GM18520 (cell line): ENCODE measurements at regions not wholly inside any gene's neighbourhood (a gene's known extent, or its start where the extent isn't known, plus 50 kb on each side); places are given as distances from the start of the nearest gene placed in this dataset.

Source experiments
- ATAC-seq: cut with Tn5 transposase; IDR thresholded peaks from one replicate; pipeline ENCODE4 v1.9.1; 2021; ENCODE audit not compliant: unreplicated experiment

DNA sequence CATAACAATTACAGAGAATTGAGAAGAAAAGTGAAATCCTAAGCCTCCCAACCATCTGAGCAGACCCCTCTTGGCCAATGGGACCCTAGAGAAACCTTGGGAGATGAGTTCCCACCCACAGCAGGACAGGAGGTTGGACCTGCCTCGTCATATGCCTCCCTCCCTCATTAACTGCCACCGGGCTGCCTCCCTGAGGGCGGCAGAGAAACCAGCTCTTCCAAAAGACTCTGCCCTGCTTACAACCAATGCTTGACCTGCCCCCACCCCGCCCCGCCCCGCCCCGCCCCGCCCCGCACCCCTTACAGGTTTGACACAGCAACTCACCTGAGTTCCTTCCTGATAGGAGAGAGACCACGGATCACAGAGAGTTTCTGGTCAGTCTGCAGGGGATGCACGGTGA lies 86.1 kb downstream of the ADRA2C start:
- no peak for ATAC-seq

DNA sequence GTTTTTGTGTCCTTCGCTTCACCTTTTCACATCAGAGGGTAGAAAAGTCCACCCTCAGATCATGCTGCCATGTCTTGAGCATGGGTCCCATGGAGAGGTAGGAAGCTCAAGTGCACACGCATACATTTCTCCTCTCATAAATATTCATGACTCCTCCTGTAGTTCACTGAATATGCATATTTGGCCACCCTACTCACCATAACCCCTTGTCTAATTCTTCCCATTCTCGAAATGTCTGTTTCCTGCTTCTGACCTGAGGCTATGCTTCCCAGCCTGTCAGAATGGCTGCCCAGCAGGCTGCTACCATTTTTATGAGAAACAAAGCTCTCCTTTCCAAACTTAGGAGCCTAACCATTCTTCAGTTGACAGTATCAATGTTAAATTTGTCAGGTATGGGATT lies 86.5 kb downstream of the ADRA2C start:
- no peak for ATAC-seq

DNA sequence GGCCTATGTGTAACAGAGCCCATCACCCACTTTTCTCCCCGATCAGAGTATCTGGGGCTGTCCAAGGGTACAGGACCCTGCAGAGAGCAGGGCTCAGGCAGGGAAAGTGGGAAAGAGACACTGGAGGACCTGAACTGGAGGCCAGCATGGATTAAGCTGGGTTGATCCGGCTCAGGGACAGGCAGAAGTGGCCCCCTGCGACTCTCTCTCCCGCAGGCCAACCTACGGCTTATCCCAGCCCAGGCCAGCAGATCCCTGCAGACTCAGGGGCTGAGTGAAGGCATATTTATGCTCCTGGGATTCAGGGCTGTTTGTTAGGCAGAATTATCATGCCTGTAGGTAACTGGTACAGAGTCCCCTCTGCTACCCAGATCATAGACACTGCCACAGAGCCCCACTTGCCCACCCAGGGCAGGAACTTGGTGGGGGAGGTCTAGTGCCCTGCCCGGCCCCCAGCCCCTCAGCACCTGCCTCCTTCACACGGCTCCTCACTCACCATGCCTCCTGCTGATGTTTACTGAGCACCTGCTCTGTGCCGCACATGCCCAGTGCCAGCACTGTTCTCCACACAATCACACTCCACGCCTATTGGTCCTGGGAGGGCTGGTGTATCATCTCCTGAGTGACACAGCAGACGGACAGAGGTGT lies 87.3 kb downstream of the ADRA2C start:
- no peak for ATAC-seq

DNA sequence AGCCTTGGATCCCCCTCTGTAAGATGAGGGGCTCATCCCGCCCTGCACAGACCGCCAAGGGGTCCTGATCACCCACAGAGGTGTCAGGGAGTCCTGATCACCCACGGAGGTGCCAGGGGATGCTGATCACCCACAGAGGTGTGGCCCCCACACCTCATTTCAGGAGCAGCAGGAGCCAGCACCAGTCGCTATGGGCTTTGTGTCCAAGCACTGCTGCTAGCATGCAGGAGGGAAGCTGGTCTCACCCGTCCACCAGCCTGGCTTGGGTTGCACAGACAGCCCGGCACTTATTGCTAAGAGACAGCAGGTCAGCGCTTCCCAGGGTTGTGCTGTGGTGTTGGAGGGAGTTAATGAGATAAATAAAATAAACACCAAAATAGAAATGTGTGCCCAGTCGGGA lies 88.5 kb downstream of the ADRA2C start:
- ATAC-seq, result no peak

DNA sequence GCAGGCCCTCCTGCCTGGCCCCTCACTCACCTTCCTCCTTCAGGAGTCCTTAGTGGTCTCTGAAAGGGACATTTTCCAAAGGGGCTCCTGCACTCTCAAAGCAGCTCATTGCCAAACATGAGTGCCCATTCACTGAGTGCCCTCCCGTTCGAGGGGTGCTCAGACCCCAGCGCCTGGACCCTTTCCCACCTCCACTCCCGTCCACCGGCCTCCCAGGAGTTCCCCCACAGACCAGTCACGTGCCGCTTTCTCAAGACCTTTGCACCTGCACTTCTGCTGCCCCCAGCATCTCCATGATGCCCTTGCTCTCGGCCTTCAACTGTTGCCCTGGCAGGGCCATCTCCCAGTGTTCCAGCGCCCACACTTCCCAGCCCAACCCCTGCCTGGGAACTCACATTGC lies 89.5 kb downstream of the ADRA2C start:
- no peak for ATAC-seq

DNA sequence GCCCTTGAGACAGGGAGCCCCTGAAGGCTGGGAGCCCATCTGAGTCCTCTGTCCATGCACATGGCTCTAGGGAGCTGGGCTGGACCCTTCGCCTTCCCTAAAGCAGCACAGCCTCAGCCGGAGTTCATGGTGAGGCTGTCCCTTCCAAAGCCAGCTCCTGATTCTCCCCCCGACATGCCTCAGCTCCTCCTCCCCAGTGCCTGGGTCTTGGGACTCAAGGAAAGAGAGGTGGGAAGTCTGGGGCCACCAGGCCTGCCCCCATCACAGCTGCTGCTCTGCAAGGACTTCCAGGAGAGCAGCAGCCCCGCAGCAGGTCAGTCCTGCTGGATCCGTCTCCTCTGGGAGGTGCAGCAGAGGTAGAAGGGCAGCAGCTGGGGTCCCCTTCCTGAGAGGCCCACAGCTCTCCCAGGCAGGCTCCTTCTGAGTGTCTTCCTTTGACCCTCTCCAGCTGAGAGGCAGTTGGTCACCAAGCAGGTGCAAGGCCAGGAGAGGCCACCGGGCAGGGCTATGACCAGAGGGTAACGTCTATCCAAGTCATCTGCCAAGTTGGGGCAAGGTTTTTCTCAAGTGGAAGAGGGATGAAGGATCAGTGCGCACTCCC lies 90.5 kb downstream of the ADRA2C start:
- ATAC-seq, result no peak

DNA sequence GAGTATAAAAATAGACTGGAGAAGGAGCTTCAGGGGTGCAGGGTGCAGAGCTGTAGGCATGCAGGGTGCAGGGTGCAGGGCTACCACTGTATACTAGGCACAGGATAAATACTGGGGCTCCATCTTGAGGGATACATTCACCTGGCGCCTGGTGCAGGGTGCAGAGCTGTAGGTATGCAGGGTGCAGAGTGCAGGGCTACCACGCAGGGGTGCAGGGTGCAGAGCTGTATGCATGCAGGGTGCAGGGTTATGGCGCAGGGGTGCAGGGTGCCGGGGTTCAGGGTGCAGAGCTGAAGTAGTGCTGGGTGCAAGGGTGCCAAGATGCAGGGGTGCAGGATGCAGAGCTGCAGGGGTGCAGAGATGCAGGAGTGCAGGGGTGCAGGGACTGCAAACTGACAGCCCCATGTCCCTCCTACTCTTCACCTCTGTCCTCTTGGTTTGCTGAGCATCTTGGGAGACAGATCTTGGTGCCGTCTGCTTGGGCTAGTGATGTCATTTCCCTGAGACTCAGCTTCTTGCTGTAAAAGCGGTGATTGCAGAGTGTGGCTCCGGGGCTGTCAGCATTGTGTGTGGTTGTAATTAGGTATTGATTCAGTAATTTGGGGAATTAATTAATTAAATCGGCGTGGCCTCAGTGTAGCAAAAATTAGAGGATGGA lies 91.2 kb downstream of the ADRA2C start:
- no peak for ATAC-seq

DNA sequence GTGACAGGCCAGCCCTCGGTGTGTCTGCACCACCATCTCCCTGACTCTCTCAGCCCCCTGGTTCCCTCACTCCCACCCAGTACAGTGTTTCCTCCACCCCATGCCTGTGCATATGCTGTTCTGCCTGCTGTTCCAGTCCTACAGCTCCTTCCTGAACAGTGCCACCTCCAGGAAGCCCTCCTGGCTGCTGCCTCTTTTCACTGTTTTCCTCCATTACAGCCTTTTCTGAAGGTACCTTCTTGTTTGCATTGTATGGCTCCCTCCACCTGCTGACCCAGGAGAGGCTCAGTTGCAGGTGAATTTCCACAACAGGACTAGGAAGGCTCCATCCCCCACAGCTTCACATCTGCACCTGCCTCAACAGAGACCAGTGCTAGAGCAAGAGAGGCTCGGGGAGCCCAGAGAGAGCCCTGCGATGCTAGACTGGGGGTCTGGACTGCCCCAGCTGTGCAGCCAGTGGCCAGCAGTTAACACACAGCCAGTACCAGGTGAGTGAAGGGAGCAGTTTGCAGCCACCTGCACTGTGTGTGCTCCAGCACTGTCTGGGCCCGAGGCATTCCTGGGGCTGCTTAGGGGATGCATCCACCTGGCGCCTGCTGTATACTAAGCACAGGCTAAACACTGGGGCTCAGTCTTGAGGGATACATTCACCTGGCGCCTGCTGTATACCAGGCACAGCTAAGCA lies 92.0 kb downstream of the ADRA2C start:
- no peak for ATAC-seq

DNA sequence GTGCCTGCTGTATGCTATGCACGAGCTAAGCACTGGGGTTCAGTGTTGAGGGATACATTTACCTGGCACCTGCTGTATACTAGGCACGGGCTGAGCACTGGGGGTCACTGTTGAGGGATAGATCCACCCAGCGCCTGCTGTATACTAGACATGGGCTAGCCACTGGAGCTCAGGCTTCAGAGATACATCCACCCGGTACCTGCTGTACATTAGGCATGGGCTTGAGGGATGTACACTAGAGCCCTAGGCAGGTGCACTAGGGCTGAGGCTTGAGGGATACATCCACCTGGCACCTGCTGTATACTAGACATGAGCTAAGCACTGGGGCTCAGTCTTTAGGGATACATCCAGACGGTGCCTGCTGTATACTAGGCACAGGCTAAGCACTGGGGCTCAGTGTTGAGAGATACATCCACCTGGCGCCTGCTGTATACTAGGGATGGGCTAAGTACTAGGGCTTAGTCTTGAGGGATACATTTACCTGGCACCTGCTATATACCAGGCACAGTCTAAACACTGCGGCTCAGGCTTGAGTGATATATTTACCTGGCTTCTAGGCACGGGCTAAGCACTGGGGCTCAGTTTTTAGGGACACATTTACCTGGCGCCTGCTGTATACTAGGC lies 92.7 kb downstream of the ADRA2C start:
- no peak for ATAC-seq

DNA sequence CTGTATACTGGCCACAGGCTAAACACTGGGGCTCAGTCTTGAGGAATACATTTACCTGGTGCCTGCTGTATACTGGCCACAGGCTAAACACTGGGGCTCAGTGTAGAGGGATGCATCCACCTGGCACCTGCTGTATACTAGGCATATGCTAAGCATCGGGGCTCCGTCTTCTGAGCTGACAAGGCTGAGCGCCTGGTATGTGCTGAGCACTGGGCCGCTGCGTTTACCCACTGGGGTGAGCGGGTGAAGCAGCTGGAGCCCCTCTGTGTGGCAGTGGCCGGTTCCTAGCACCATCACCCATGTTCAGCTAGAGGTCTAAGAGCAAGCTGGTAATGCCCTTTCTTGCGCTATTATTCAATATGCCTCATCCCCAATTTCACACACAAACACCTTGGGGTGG lies 93.4 kb downstream of the ADRA2C start:
- no peak for ATAC-seq

DNA sequence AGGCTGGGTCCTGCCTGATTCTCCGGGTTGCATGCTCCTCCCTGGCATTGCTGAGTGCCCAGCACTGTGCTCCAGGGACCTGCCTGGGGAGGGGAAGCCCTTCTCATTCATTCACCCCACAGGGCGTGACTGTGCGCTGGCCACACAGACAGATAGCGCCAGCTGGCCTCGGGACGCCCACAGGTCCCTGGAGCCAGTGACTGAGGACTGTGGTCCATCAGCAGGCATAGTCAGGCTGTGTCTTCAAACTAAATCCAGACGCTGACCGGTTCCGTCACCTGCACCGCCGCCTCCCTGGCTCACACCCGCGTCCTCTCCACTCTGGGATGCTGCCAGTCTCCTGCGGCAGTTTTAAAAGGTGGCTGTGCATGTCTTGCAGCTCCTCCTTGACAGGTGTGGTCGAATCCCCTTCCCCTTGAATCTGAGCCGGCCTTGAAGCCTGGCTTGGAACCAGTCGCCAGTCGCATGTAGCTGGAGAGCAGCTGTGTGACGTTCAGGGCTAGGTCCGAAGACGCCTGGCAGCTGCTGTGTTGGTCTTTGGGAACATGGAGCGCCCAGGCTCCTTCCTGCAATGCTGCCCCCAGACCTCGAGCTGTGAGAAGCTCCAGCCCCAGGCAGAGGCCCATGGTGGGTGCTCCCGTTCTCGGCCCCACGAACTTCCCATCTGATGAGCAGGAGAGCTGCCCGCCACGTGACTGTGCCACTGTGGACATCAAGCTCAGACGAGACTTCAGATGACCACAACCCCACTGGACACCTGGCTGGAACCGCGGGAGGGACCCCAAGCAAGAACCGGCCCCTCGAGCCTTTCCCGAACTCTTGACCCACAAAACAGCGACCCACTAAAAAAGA lies 94.1 kb downstream of the ADRA2C start:
- no peak for ATAC-seq

DNA sequence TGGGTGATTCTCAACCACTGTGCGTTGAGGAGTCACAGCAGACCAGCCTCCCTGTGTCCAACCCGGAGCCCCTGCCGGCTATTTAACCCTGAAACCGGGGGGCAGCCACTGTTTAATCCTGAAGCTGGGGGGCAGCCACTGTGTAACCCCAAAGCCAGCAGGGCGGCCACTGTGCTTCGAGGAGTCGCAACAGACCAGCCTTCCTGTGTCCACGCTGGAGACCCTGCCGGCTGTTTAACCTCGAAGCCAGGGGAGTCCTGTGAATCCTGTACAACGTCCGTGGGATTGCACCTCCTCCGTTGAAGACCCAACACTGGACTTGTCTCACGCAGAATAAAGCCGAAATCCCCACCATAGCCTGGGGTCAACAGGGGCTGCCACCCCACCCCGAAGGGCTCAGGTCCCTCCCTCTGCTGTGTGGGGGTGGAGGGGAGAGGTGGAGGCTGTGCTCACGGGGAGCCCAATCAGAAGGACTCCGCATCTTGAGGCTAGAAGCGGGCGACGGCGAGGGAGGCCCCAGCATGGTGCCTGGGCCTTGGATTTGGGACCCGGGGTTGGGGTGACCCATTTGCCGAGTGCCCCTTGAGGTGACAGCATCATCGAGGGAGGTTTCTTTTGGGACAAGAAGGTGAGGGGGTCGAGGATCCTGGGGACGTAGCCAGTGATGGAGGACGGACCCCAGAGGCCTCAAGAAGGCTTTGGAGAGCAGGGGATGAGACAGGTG lies 94.9 kb downstream of the ADRA2C start:
- no peak for ATAC-seq

DNA sequence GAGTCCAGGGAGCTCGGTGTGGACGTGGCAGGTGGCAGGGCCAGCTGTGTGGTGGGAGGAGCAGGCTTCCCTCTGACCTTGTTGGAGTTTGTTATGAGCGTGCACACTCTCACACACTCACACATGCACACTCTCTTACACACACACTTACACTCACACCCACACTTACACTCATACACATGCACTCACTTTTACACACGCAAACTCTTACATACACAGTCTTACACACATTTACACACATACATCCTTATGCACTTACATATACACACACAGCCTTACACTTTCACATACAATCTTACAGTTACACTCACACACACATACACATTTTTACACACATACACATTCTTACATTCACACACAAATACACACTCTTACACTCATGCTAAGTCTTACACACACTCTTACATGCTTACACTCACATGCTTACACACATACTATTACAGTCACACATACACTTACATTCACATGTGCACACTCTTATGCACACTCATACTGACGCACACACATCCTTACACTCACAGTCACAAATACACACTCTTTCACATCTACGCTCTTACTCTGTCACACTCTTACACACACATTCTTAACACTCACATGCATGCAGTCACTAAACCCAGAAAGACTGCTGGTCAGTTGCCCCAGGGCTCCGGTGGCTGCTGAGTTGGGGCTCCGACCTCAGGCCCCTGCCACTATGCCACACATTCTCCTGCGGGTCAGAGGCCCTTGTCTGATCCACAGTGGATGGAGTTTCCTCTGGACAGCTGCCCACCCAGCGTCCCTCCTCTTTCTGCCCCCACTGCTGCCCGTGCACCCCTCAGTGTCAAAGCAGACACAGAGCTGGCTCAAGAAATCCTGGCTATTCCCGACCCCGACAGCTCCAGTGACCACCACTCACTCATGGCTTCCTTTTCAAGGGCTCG lies 95.8 kb downstream of the ADRA2C start:
- ATAC-seq, result no peak

DNA sequence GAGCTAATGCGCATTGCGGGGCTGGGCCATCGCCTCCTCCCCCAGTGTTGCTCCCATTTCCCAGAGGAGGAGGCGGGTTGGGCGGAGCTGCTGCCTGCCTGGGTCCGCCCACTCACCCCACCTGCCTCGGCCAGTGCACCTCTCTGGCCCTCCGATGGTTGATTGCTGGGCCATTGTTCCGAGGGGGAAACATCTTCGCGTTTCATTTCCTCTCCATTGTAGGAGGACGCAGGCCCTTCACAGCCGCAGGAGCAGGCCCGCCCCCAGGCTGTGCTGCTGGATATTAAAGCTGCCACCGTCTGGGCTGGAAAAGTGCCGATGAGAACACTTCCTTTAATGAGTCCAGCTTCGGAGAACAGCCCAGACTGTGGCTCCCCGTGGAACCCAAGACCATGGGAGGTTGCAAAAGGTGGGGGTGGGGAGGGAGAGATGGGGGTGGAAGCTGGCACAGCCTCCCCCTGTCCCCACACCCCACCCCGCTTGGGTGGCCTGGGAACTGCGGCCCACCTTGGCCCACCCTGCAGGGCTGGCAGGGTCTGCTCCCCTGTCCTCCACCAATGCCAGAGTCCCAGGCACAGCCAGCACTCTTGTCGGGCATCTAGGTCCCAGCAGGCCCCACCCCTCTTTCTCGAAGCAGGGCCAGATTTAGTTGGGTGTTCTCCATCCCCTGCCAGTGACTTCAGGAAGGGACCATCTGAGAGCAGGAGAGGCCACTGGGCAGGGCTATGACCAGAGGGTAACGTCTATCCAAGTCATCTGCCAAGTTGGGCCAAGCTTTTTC lies 96.6 kb downstream of the ADRA2C start:
- no peak for ATAC-seq

DNA sequence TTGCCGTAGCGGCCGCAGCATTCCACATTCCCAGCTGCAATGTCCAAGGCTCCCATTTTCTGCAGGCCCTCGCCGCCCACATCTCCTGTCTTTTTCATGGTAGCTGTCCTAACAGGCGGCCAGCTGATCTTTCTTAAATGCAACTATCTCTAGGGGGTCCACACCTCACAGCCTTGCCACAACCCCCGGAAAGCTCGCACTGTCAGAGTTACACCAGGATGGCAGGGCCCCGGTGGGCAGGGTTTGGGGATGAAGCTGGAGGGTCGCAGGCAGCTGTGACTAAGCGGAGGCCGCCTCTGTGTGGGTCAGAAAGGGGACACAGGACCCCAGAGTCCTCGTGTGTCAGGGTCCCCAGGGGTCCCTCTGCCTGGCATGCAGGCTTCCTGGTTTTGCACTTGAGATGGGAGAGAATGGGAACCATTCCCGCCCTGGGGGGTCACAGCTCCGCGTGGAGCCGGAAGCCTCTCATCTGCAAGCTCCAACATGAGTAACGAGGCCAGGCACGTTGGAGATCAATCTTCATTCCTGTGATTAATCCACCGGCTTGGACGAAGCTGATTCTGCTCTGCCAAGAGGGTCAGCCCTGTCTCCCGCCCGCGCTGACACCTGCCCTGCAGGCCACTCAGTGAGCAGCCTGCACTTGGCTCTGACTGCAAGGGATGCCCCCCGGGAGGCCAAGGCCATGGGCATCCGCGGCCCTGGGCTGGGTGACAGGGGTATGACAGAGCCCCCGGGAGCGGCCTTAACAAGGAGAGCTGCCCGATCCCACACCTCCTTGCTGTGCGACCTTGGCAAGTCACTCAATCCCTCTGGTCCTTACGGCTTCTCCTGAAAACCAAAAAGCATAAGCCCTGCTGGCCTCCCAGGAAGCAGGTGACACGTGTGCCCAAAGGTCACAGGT lies 97.9 kb downstream of the ADRA2C start:
- no peak for ATAC-seq

DNA sequence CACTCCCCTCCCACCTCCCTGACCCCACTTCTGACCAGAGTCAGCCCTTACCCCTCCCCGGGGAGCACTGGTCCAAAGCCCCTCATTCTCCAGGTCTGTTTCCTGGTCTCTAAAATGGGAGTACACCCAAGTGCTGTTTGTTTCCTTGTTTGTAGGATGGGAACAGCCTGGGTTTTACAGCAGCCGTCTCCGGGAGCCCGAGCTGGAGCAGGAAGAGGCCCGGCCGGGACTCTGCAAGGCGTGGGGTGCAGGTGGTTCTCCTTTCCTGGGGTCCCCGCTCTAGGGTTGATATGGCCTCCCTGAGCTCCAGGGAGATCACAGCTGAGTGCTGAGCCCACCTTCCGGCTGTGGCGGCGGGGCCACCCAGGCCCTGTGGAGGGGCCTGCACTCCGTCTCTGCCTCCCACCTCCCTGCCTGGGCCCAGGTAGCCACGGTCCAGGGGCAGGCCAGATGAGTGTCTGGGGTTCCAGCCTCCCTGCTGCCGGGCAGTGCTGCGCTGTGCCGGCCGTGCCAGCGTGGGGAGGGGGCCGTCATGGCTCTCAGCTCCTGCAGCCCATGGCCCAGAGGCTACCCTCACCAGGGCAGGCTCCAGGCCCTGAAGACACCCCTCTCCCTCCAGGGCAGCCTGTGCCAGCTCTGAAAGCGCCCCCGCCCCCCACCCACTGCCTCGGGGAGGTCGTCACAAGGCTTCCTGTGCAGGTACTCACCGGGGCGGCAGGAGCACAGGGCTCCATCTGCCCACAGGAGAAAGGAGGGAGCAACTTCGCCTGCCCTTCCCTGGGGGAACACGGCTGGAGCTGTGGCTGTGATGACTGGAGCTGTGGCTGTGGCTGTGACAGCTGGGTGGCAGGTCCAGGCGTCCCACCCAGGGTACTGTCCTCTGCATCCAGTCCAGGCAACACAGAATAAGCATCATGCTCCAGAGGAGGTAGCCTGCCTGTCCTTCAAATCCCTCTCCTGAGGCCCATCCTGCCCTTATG lies 98.8 kb downstream of the ADRA2C start:
- ATAC-seq, result no peak
